ENCODE measurements at regions not wholly inside any gene's neighbourhood (a gene's known extent, or its start where the extent isn't known, plus 50 kb on each side); places are given as distances from the start of the nearest gene placed in this dataset.

DNA sequence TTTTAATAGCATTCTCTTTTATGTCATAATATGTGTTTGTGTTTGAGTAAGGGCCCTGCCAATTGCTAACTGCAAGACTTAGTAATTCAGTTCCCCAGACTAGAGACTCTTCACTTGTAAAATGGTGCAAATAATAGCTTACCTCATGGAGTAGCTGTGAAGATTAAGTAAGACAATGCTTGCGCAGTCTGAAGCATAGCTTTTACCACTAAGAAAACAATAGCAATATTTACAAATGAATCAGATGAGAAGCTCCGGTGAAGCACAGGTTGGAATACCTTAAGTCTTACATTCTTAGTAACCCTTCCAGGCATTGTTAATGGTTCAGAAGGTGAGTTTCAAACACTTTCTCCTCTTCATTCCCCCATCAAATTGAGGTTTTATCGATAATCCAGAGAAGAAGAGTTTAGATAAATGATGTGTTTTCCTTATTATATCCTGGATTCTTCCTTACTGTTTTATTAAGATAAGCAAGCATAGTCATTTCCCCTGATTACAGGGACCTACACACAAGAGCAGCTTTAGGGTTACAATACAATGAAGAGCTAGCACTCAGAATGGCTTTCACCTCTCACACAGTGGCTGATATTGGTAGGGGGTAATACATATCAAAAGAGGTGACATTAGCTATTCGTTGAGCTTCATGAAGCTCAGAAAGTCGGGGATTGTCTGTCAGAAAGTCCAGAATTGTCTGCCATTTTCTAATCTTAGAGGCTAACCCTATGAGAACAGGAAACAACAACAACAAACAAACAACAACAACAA, 96.4 kb upstream of the EDIL3 start:
- Mint-ChIP-seq H3K36me3 (ENCODE audit: insufficient read depth, unreplicated experiment) (no peaks in the 10 kb centered on the region), H3K9me3 (ENCODE audit: unreplicated experiment) (no peaks in the 10 kb centered on the region), H3K27ac (ENCODE audit: unreplicated experiment) (no peak overlapping the region), H3K4me1 (ENCODE audit: low read depth, unreplicated experiment) (no peaks in the 10 kb centered on the region), H3K4me3 (ENCODE audit: unreplicated experiment) (no peak overlapping the region), H3K27me3 (ENCODE audit: insufficient read depth, unreplicated experiment) (peaks cover 2% of the 10 kb centered on the region)
- Histone ChIP-seq H3K4me1 (no peaks in the 10 kb centered on the region), H3K27me3 (replicated peaks; ENCODE audit: control insufficient read depth, insufficient read depth, low read length) (no peaks in the 10 kb centered on the region), H3K36me3 (ENCODE audit: control insufficient read depth, insufficient read depth, low read length) (no peaks in the 10 kb centered on the region), H3K4me3 (ENCODE audit: low read depth, low read length) (no peak overlapping the region), H3K9me3 (no peaks in the 10 kb centered on the region)
- ChIA-PET POLR2A (no interaction called here), CTCF (no interaction called here)
- intact Hi-C loops (cut with micrococcal nuclease; ENCODE audit: unreplicated experiment): no loop called here
- no peak for DNase-seq
- BruUV-seq (replicated peaks): no TSS peak
- TF ChIP-seq, protein P1, sequence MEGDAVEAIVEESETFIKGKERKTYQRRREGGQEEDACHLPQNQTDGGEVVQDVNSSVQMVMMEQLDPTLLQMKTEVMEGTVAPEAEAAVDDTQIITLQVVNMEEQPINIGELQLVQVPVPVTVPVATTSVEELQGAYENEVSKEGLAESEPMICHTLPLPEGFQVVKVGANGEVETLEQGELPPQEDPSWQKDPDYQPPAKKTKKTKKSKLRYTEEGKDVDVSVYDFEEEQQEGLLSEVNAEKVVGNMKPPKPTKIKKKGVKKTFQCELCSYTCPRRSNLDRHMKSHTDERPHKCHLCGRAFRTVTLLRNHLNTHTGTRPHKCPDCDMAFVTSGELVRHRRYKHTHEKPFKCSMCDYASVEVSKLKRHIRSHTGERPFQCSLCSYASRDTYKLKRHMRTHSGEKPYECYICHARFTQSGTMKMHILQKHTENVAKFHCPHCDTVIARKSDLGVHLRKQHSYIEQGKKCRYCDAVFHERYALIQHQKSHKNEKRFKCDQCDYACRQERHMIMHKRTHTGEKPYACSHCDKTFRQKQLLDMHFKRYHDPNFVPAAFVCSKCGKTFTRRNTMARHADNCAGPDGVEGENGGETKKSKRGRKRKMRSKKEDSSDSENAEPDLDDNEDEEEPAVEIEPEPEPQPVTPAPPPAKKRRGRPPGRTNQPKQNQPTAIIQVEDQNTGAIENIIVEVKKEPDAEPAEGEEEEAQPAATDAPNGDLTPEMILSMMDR (IDR thresholded peaks at IDR 0.05; ENCODE audit: insufficient read depth in 1 of 2, low read depth in 1 of 2, low read length in 1 of 2, severe bottlenecking in 1 of 2, unreplicated experiment in 1 of 2): no peak

DNA sequence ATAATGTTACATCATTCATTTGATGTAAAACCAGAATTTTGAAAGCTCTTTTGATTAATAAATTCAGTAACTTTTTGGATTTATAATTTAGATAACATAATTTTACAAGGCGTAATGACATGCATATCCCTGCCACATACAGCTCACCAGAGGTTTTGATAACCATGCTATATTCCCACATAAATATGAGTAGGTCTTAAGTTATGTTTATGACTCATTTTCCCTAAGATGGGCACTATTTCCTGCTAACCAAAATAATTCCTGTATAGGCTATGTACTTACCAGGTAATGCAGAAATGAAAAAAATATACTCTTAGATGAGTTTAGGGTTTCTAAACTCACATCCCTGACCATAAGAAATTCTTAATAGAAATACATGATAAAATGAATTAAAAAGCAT, 93.9 kb upstream of the EDIL3 start:
- no peak overlapping the region for H3K4me3 Mint-ChIP-seq (ENCODE audit: unreplicated experiment)
- no peaks in the 10 kb centered on the region for H3K36me3 Mint-ChIP-seq (ENCODE audit: insufficient read depth, unreplicated experiment)
- Histone ChIP-seq H3K9me3 (no peaks in the 10 kb centered on the region), H3K4me3 (ENCODE audit: low read depth, low read length) (no peak overlapping the region), H3K36me3 (ENCODE audit: control insufficient read depth, insufficient read depth, low read length) (no peaks in the 10 kb centered on the region), H3K4me1 (no peaks in the 10 kb centered on the region), H3K27me3 (replicated peaks; ENCODE audit: control insufficient read depth, insufficient read depth, low read length) (no peaks in the 10 kb centered on the region)
- H3K4me1 Mint-ChIP-seq (ENCODE audit: low read depth, unreplicated experiment): no peaks in the 10 kb centered on the region
- H3K27ac Mint-ChIP-seq (ENCODE audit: unreplicated experiment): no peak overlapping the region
- ChIA-PET CTCF (no interaction called here), POLR2A (no interaction called here)
- intact Hi-C loops (cut with micrococcal nuclease; ENCODE audit: unreplicated experiment): no loop called here
- TF ChIP-seq, protein P1 (IDR thresholded peaks at IDR 0.05; ENCODE audit: insufficient read depth in 1 of 2, low read depth in 1 of 2, low read length in 1 of 2, severe bottlenecking in 1 of 2, unreplicated experiment in 1 of 2): no peak
- no peaks in the 10 kb centered on the region for H3K9me3 Mint-ChIP-seq (ENCODE audit: unreplicated experiment)
- no TSS peak for BruUV-seq (replicated peaks)
- no peak for DNase-seq
- peaks cover 2% of the 10 kb centered on the region for H3K27me3 Mint-ChIP-seq (ENCODE audit: insufficient read depth, unreplicated experiment)

DNA sequence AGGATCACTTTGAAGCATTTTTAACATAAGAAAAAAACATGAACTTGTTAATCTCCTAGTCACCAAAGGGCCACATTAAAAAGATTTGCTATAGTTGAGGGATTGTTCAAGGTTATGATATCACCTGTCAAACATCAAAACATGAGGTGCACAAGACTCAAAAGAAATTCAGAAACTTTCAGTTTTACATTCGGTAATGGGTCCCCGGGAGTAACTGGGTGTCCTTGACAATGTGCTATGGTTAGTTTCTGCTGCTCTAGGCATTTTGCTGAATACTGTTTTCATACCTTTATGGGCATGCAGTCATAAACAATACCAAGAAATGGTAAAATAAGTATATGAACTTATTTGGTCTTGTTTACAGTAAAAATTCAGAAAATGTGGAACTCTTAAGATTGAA, 92.8 kb upstream of the EDIL3 start:
- CTCF ChIA-PET: no interaction called here
- POLR2A ChIA-PET: no interaction called here
- no peak for DNase-seq

More for the DNA sequence above, 92.8 kb upstream of the EDIL3 start:
- Mint-ChIP-seq H3K4me3 (ENCODE audit: unreplicated experiment) (no peak overlapping the region), H3K27me3 (ENCODE audit: insufficient read depth, unreplicated experiment) (peaks cover 4% of the 10 kb centered on the region), H3K4me1 (ENCODE audit: low read depth, unreplicated experiment) (no peaks in the 10 kb centered on the region), H3K36me3 (ENCODE audit: insufficient read depth, unreplicated experiment) (no peaks in the 10 kb centered on the region), H3K27ac (ENCODE audit: unreplicated experiment) (no peak overlapping the region), H3K9me3 (ENCODE audit: unreplicated experiment) (no peaks in the 10 kb centered on the region)
- no peaks in the 10 kb centered on the region for H3K9me3 ChIP-seq
- no peak overlapping the region for H3K4me3 ChIP-seq (ENCODE audit: low read depth, low read length)
- no peaks in the 10 kb centered on the region for H3K36me3 ChIP-seq (ENCODE audit: control insufficient read depth, insufficient read depth, low read length)
- intact Hi-C loops (cut with micrococcal nuclease; ENCODE audit: unreplicated experiment): no loop called here
- TF ChIP-seq, protein P1 (IDR thresholded peaks at IDR 0.05; ENCODE audit: insufficient read depth in 1 of 2, low read depth in 1 of 2, low read length in 1 of 2, severe bottlenecking in 1 of 2, unreplicated experiment in 1 of 2): no peak
- no TSS peak for BruUV-seq (replicated peaks)
- H3K4me1 ChIP-seq: no peaks in the 10 kb centered on the region
- no peaks in the 10 kb centered on the region for H3K27me3 ChIP-seq (replicated peaks; ENCODE audit: control insufficient read depth, insufficient read depth, low read length)
